ENCODE measurements at regions not wholly inside any gene's neighbourhood (a gene's known extent, or its start where the extent isn't known, plus 50 kb on each side); places are given as distances from the start of the nearest gene placed in this dataset.
A peak's percentile ranks its signal among the peaks of the same experiment; 100 is the strongest.

GRCh38 chr1:99098589-99098988, 93.9 kb upstream of the PLPPR5 start:
- POLR2A ChIA-PET, result no interaction called here
- Histone ChIP-seq H3K4me1 (ENCODE audit: control insufficient read depth in 1 of 2, extremely low read depth in 1 of 2, insufficient read depth in 2 of 2, low read length in 2 of 2) (no peaks in the 10 kb centered on the region), H3K36me3 (ENCODE audit: control insufficient read depth in 2 of 2, extremely low read depth in 1 of 2, insufficient read depth in 1 of 2, low read length in 1 of 2) (no peaks in the 10 kb centered on the region), H3K4me3 (ENCODE audit: control insufficient read depth in 1 of 2, extremely low read depth in 1 of 2, low read length in 1 of 2) (no peak overlapping the region), H3K27me3 (replicated peaks in 1 of 2; ENCODE audit: control insufficient read depth in 2 of 2, extremely low read depth in 1 of 2, insufficient read depth in 2 of 2, low read length in 1 of 2) (no peaks in the 10 kb centered on the region), H3K9me3 (no peaks in the 10 kb centered on the region), H3K27ac (ENCODE audit: low read length) (no peak overlapping the region)
- Mint-ChIP-seq H3K4me1 (no peaks in the 10 kb centered on the region), H3K36me3 (peaks cover 3% of the 10 kb centered on the region), H3K27ac (no peak overlapping the region), H3K4me3 (no peak overlapping the region), H3K9me3 (peaks cover 18 to 29% (median 24%) of the 10 kb centered on the region in 3 donors), H3K27me3 (peaks cover 6 to 9% of the 10 kb centered on the region in 2 donors)
- CTCF ChIA-PET, result no interaction called here
- no peak for ATAC-seq (replicated peaks in 1 of 4)
- no CpG with 5 or more reads among the region's 1 CpG for whole genome bisulfite sequencing (ENCODE audit: insufficient coverage)
- no peak for DNase-seq

- Mint-ChIP-seq H3K4me3 (no peak overlapping the region), H3K27ac (no peak overlapping the region), H3K4me1 (peaks cover 8 to 20% (median 12%) of the 10 kb centered on the region in 3 donors), H3K27me3 (no peaks in the 10 kb centered on the region), H3K36me3 (no peaks in the 10 kb centered on the region), H3K9me3 (peaks cover 0 to under 1% (median 0%) of the 10 kb centered on the region in 3 donors)
- Histone ChIP-seq H3K4me1 (ENCODE audit: control insufficient read depth in 1 of 2, extremely low read depth in 1 of 2, insufficient read depth in 2 of 2, low read length in 2 of 2) (peaks cover 0 to 4% of the 10 kb centered on the region in 2 experiments), H3K36me3 (ENCODE audit: control insufficient read depth in 2 of 2, extremely low read depth in 1 of 2, insufficient read depth in 1 of 2, low read length in 1 of 2) (no peaks in the 10 kb centered on the region), H3K4me3 (ENCODE audit: control insufficient read depth in 1 of 2, extremely low read depth in 1 of 2, low read length in 1 of 2) (no peak overlapping the region), H3K27ac (ENCODE audit: low read length) (no peak overlapping the region), H3K9me3 (no peaks in the 10 kb centered on the region), H3K27me3 (replicated peaks in 1 of 2; ENCODE audit: control insufficient read depth in 2 of 2, extremely low read depth in 1 of 2, insufficient read depth in 2 of 2, low read length in 1 of 2) (no peaks in the 10 kb centered on the region)
- peak in 1 of 4 experiments; percentile 24 for ATAC-seq (replicated peaks in 1 of 4)
- ChIA-PET POLR2A (no interaction called here), CTCF (no interaction called here)
- DNase-seq, result no peak
- WGBS (ENCODE audit: insufficient coverage), result 78% methylated on average over 1 of the region's 1 CpG
Measured at GRCh38 chr1:99106274-99106673, 101.6 kb upstream of the PLPPR5 start.

- DNase-seq, result no peak
- Mint-ChIP-seq H3K4me1 (peaks cover 8 to 20% (median 12%) of the 10 kb centered on the region in 3 donors), H3K4me3 (no peak overlapping the region), H3K9me3 (no peaks in the 10 kb centered on the region), H3K27ac (no peak overlapping the region), H3K36me3 (no peaks in the 10 kb centered on the region), H3K27me3 (no peaks in the 10 kb centered on the region)
- no CpG with 5 or more reads among the region's 7 CpGs for WGBS (ENCODE audit: insufficient coverage)
- H3K4me1 ChIP-seq (ENCODE audit: control insufficient read depth in 1 of 2, extremely low read depth in 1 of 2, insufficient read depth in 2 of 2, low read length in 2 of 2), result peaks cover 0 to 4% of the 10 kb centered on the region in 2 experiments
- no peak overlapping the region for H3K4me3 ChIP-seq (ENCODE audit: control insufficient read depth in 1 of 2, extremely low read depth in 1 of 2, low read length in 1 of 2)
- no peaks in the 10 kb centered on the region for H3K27me3 ChIP-seq (replicated peaks in 1 of 2; ENCODE audit: control insufficient read depth in 2 of 2, extremely low read depth in 1 of 2, insufficient read depth in 2 of 2, low read length in 1 of 2)
- no peak for ATAC-seq (replicated peaks in 1 of 4)
- H3K27ac ChIP-seq (ENCODE audit: low read length), result no peak overlapping the region
- no peaks in the 10 kb centered on the region for H3K9me3 ChIP-seq
- ChIA-PET CTCF (no interaction called here), POLR2A (no interaction called here)
- H3K36me3 ChIP-seq (ENCODE audit: control insufficient read depth in 2 of 2, extremely low read depth in 1 of 2, insufficient read depth in 1 of 2, low read length in 1 of 2), result no peaks in the 10 kb centered on the region
Measured at GRCh38 chr1:99107680-99108079, 103.0 kb upstream of the PLPPR5 start.

- ChIA-PET POLR2A (no interaction called here), CTCF (no interaction called here)
- DNase-seq (no peak), ATAC-seq (replicated peaks in 1 of 4) (no peak)
- Mint-ChIP-seq H3K4me3 (no peak overlapping the region), H3K27ac (no peak overlapping the region), H3K4me1 (peaks cover 8 to 20% (median 12%) of the 10 kb centered on the region in 3 donors), H3K9me3 (peaks cover 0 to 4% (median 0%) of the 10 kb centered on the region in 3 donors), H3K27me3 (no peaks in the 10 kb centered on the region), H3K36me3 (no peaks in the 10 kb centered on the region)
- Histone ChIP-seq H3K27me3 (replicated peaks in 1 of 2; ENCODE audit: control insufficient read depth in 2 of 2, extremely low read depth in 1 of 2, insufficient read depth in 2 of 2, low read length in 1 of 2) (no peaks in the 10 kb centered on the region), H3K36me3 (ENCODE audit: control insufficient read depth in 2 of 2, extremely low read depth in 1 of 2, insufficient read depth in 1 of 2, low read length in 1 of 2) (no peaks in the 10 kb centered on the region), H3K9me3 (no peaks in the 10 kb centered on the region), H3K27ac (ENCODE audit: low read length) (no peak overlapping the region), H3K4me3 (ENCODE audit: control insufficient read depth in 1 of 2, extremely low read depth in 1 of 2, low read length in 1 of 2) (no peak overlapping the region), H3K4me1 (ENCODE audit: control insufficient read depth in 1 of 2, extremely low read depth in 1 of 2, insufficient read depth in 2 of 2, low read length in 2 of 2) (peaks cover 0 to 4% of the 10 kb centered on the region in 2 experiments)
- 54% methylated on average over 4 of the region's 6 CpGs for WGBS (ENCODE audit: insufficient coverage)
Measured at GRCh38 chr1:99110140-99111041, 105.7 kb upstream of the PLPPR5 start.

- H3K4me1 ChIP-seq (ENCODE audit: control insufficient read depth in 1 of 2, extremely low read depth in 1 of 2, insufficient read depth in 2 of 2, low read length in 2 of 2), result no peaks in the 10 kb centered on the region
- no peak overlapping the region for H3K27ac Mint-ChIP-seq
- no peaks in the 10 kb centered on the region for H3K9me3 ChIP-seq
- H3K4me3 ChIP-seq (ENCODE audit: control insufficient read depth in 1 of 2, extremely low read depth in 1 of 2, low read length in 1 of 2), result no peak overlapping the region
- H3K36me3 ChIP-seq (ENCODE audit: control insufficient read depth in 2 of 2, extremely low read depth in 1 of 2, insufficient read depth in 1 of 2, low read length in 1 of 2), result no peaks in the 10 kb centered on the region
- no peaks in the 10 kb centered on the region for H3K4me1 Mint-ChIP-seq
- CTCF ChIA-PET, result no interaction called here
- ATAC-seq (replicated peaks in 1 of 4), result no peak
- H3K4me3 Mint-ChIP-seq, result no peak overlapping the region
- POLR2A ChIA-PET, result no interaction called here
- no peak for DNase-seq
- H3K27me3 Mint-ChIP-seq, result no peaks in the 10 kb centered on the region
- peaks cover 0 to 4% (median 0%) of the 10 kb centered on the region in 3 donors for H3K9me3 Mint-ChIP-seq
- no peaks in the 10 kb centered on the region for H3K36me3 Mint-ChIP-seq
- no peaks in the 10 kb centered on the region for H3K27me3 ChIP-seq (replicated peaks in 1 of 2; ENCODE audit: control insufficient read depth in 2 of 2, extremely low read depth in 1 of 2, insufficient read depth in 2 of 2, low read length in 1 of 2)
- no peak overlapping the region for H3K27ac ChIP-seq (ENCODE audit: low read length)
- no CpG with 5 or more reads among the region's 2 CpGs for WGBS (ENCODE audit: insufficient coverage)
Measured at GRCh38 chr1:99115231-99115630, 110.6 kb upstream of the PLPPR5 start.

- Mint-ChIP-seq H3K9me3 (peaks cover 0 to 4% (median 0%) of the 10 kb centered on the region in 3 donors), H3K27me3 (no peaks in the 10 kb centered on the region), H3K27ac (no peak overlapping the region), H3K4me1 (no peaks in the 10 kb centered on the region), H3K4me3 (no peak overlapping the region), H3K36me3 (no peaks in the 10 kb centered on the region)
- no CpG with 5 or more reads among the region's 2 CpGs for WGBS (ENCODE audit: insufficient coverage)
- Histone ChIP-seq H3K9me3 (no peaks in the 10 kb centered on the region), H3K36me3 (ENCODE audit: control insufficient read depth in 2 of 2, extremely low read depth in 1 of 2, insufficient read depth in 1 of 2, low read length in 1 of 2) (no peaks in the 10 kb centered on the region), H3K27me3 (replicated peaks in 1 of 2; ENCODE audit: control insufficient read depth in 2 of 2, extremely low read depth in 1 of 2, insufficient read depth in 2 of 2, low read length in 1 of 2) (no peaks in the 10 kb centered on the region), H3K4me3 (ENCODE audit: control insufficient read depth in 1 of 2, extremely low read depth in 1 of 2, low read length in 1 of 2) (no peak overlapping the region), H3K27ac (ENCODE audit: low read length) (no peak overlapping the region), H3K4me1 (ENCODE audit: control insufficient read depth in 1 of 2, extremely low read depth in 1 of 2, insufficient read depth in 2 of 2, low read length in 2 of 2) (no peaks in the 10 kb centered on the region)
- CTCF ChIA-PET, result no interaction called here
- ATAC-seq (replicated peaks in 1 of 4), result no peak
- POLR2A ChIA-PET, result no interaction called here
- DNase-seq, result no peak
Measured at GRCh38 chr1:99119188-99119587, 114.5 kb upstream of the PLPPR5 start.

Measured in T-cell (primary cell).